ENCODE measurements at regions not wholly inside any gene's neighbourhood (a gene's known extent, or its start where the extent isn't known, plus 50 kb on each side); places are given as distances from the start of the nearest gene placed in this dataset.

- TF ChIP-seq, protein P1, sequence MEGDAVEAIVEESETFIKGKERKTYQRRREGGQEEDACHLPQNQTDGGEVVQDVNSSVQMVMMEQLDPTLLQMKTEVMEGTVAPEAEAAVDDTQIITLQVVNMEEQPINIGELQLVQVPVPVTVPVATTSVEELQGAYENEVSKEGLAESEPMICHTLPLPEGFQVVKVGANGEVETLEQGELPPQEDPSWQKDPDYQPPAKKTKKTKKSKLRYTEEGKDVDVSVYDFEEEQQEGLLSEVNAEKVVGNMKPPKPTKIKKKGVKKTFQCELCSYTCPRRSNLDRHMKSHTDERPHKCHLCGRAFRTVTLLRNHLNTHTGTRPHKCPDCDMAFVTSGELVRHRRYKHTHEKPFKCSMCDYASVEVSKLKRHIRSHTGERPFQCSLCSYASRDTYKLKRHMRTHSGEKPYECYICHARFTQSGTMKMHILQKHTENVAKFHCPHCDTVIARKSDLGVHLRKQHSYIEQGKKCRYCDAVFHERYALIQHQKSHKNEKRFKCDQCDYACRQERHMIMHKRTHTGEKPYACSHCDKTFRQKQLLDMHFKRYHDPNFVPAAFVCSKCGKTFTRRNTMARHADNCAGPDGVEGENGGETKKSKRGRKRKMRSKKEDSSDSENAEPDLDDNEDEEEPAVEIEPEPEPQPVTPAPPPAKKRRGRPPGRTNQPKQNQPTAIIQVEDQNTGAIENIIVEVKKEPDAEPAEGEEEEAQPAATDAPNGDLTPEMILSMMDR (conservative IDR thresholded peaks at IDR 0.05; ENCODE audit: low read length), result no peak
- no peak for TF ChIP-seq EZH2phosphoT487 (IDR thresholded peaks at IDR 0.05; ENCODE audit: borderline replicate concordance)
These were observed 524.3 kb downstream of the TCERG1L start for GRCh38 chr10:130787243-130787642.
